ENCODE measurements at regions not wholly inside any gene's neighbourhood (a gene's known extent, or its start where the extent isn't known, plus 50 kb on each side); places are given as distances from the start of the nearest gene placed in this dataset.

DNA sequence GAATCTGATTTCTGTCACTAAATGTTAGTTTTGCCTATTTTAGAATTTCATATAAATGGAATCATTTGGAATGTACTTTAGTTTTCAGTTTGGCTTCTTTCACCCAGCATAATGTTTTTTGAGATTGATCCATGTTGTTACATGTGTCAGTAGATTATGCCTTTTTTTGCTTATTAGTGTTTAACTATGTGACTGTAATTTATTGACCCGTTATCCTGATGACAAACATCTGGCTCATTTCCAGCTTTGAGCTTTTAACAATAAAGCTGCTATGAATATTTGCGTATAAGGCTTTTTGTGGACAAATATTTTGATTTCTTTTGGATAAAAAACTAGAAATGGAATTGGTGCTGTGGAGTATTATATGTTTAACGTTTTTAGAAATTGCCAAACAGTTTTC is 254.5 kb upstream of the CFAP20DC start:
- no peak overlapping the region for H3K4me3 ChIP-seq (ENCODE audit: low read depth, low read length)
- TF ChIP-seq CTCF (IDR thresholded peaks at IDR 0.05; ENCODE audit: low read depth, low read length): no peak

GRCh38 chr3:59303452-59303851 is 253.6 kb upstream of the CFAP20DC start:
- H3K4me3 ChIP-seq (ENCODE audit: low read depth, low read length): no peak overlapping the region
- no peak for TF ChIP-seq CTCF (IDR thresholded peaks at IDR 0.05; ENCODE audit: low read depth, low read length)

DNA sequence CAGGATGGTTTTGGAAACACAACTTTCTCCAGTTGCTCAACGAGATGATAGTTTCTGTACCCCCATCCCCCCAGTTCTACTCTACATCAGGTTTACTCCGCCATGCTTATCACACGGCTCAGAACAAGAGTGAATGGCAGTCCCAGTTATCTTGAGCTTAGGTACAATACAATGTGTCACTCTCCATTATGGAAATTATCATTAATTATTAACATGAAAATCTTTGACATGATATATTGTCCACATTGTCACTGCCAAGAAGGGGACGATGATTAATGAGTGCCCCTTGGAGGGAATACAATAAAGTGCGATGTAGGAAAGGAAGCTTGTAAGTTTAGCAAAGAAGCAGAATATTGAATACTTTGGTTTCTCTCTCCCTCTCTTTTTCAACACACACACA is 252.6 kb upstream of the CFAP20DC start:
- TF ChIP-seq CTCF (IDR thresholded peaks at IDR 0.05; ENCODE audit: low read depth, low read length): no peak
- H3K4me3 ChIP-seq (ENCODE audit: low read depth, low read length): no peak overlapping the region

GRCh38 chr3:59300733-59301132 is 250.9 kb upstream of the CFAP20DC start:
- H3K4me3 ChIP-seq (ENCODE audit: low read depth, low read length): no peak overlapping the region
- TF ChIP-seq CTCF (IDR thresholded peaks at IDR 0.05; ENCODE audit: low read depth, low read length): no peak

- no peak for TF ChIP-seq CTCF (IDR thresholded peaks at IDR 0.05; ENCODE audit: low read depth, low read length)
- H3K4me3 ChIP-seq (ENCODE audit: low read depth, low read length): no peak overlapping the region
These were observed 249.7 kb upstream of the CFAP20DC start for GRCh38 chr3:59299561-59299960.

GRCh38 chr3:59290358-59290757 is 240.5 kb upstream of the CFAP20DC start:
- no peak overlapping the region for H3K4me3 ChIP-seq (ENCODE audit: low read depth, low read length)
- no peak for TF ChIP-seq CTCF (IDR thresholded peaks at IDR 0.05; ENCODE audit: low read depth, low read length)

- TF ChIP-seq CTCF (IDR thresholded peaks at IDR 0.05; ENCODE audit: low read depth, low read length): no peak
- no peak overlapping the region for H3K4me3 ChIP-seq (ENCODE audit: low read depth, low read length)
These were observed 240.0 kb upstream of the CFAP20DC start for GRCh38 chr3:59289831-59290230.

All from WI38 (cell line).